Smooth muscle cell (in vitro differentiated cells): ENCODE measurements at regions not wholly inside any gene's neighbourhood (a gene's known extent, or its start where the extent isn't known, plus 50 kb on each side); places are given as distances from the start of the nearest gene placed in this dataset.
"Not testable (repeated sequence)": the region's sequence is repeated elsewhere in the genome, so short reads cannot be mapped to it uniquely, and the experiment has no call there.

Source experiments
- DNase-seq: peaks from one replicate; lab custom pipeline; 2025; ENCODE audit not compliant: unreplicated experiment; lab: John Stamatoyannopoulos, UW
- H2AFZ ChIP-seq: fragments of 200-600 bp; sonication (generic); 2 replicates; pipeline ENCODE4 v1.6.0; 2016; ENCODE audit warnings: antibody characterized with exemption, low read depth, mild to moderate bottlenecking
- H3F3A ChIP-seq: fragments of 200-600 bp; sonication (generic); 2 replicates; pipeline ENCODE4 v1.6.0; 2017; ENCODE audit warnings: antibody characterized with exemption, low read depth
- H3K27ac ChIP-seq: fragments of 200-600 bp; sonication (generic); 2 replicates; pipeline ENCODE4 v1.5.1; 2016; ENCODE audit warnings: low read depth, mild to moderate bottlenecking
- H3K27me3 ChIP-seq: fragments of 200-600 bp; sonication (generic); 2 replicates; pipeline ENCODE4 v1.6.1; 2016; ENCODE audit warnings: low read depth, mild to moderate bottlenecking
- H3K36me3 ChIP-seq: fragments of 200-600 bp; sonication (generic); 2 replicates; pipeline ENCODE4 v1.5.1; 2016; ENCODE audit warnings: low read depth
- H3K4me1 ChIP-seq: fragments of 200-600 bp; sonication (generic); 2 replicates; pipeline ENCODE4 v1.5.1; 2016; ENCODE audit warnings: low read depth
- H3K4me2 ChIP-seq: fragments of 200-600 bp; sonication (generic); 2 replicates; pipeline ENCODE4 v1.6.0; 2016; ENCODE audit warnings: mild to moderate bottlenecking
- H3K4me3 ChIP-seq: fragments of 200-600 bp; sonication (generic); 2 replicates; pipeline ENCODE4 v1.5.1; 2016; ENCODE audit warnings: mild to moderate bottlenecking
- H3K79me2 ChIP-seq: fragments of 200-600 bp; sonication (generic); 2 replicates; pipeline ENCODE4 v1.6.0; 2016; ENCODE audit warnings: low read depth, mild to moderate bottlenecking
- H3K9ac ChIP-seq: fragments of 200-600 bp; sonication (generic); 2 replicates; pipeline ENCODE4 v1.6.0; 2016; ENCODE audit warnings: low read depth
- H3K9me3 ChIP-seq: fragments of 200-600 bp; sonication (generic); replicated peaks from 2 replicates; pipeline ENCODE4 v1.5.1; 2016; ENCODE audit warnings: low read depth
- H4K20me1 ChIP-seq: fragments of 200-600 bp; sonication (generic); 2 replicates; pipeline ENCODE4 v1.6.0; 2016; ENCODE audit warnings: low read depth
- CTCF ChIP-seq: fragments of 200-600 bp; sonication (generic); IDR thresholded peaks from 2 replicates; pipeline ENCODE4 v1.5.1; 2017; ENCODE audit warnings: borderline replicate concordance, mild to moderate bottlenecking, antibody characterized with exemption; ENCODE audit not compliant: insufficient read depth, poor library complexity, severe bottlenecking
- WGBS: methylation state at CpG from one replicate; pipeline ENCODE4 v1.1.7; 2016; ENCODE audit warnings: low lambda C conversion rate; 5-methylcytosine and 5-hydroxymethylcytosine counted together

GRCh38 chr4:23413631-23414030 is 476.2 kb downstream of the PPARGC1A start:
- H3K36me3 ChIP-seq = no peaks in the 10 kb centered on the region
- H3K27ac ChIP-seq = no peak overlapping the region
- H3K27me3 ChIP-seq = no peaks in the 10 kb centered on the region
- H4K20me1 ChIP-seq = no peaks in the 10 kb centered on the region
- H3K9ac ChIP-seq = no peak overlapping the region
- 85% methylated on average over 3 of the region's 3 CpGs for WGBS
- no peaks in the 10 kb centered on the region for H3K4me1 ChIP-seq
- H3K4me2 ChIP-seq = no peak overlapping the region
- DNase-seq = no peak
- H3F3A ChIP-seq = no peaks in the 10 kb centered on the region
- no peaks in the 10 kb centered on the region for H3K9me3 ChIP-seq
- H3K79me2 ChIP-seq = no peaks in the 10 kb centered on the region
- no peak for TF ChIP-seq CTCF
- no peak overlapping the region for H3K4me3 ChIP-seq
- H2AFZ ChIP-seq = no peak overlapping the region

DNA sequence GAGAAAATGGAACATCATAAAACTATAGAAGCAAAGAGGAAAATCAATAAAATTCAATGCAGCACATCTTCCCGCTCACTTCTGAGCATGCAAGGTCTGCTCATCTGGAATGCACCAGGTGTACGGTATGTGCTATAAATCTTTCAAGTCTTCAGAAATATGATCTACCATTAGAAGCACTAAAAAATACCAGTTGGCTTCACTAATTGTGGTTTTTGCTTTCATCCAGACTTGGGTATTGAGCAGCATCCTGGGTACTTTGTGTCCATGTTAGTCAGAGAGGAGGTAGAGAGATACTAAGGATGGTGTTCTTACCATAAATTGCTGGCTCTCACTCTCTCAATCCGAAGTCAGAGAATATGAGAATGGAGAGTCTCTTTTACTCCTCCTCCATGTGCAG is 477.1 kb downstream of the PPARGC1A start:
- 87% methylated on average over 3 of the region's 3 CpGs for WGBS
- TF ChIP-seq CTCF = no peak
- H3F3A ChIP-seq = no peaks in the 10 kb centered on the region

DNA sequence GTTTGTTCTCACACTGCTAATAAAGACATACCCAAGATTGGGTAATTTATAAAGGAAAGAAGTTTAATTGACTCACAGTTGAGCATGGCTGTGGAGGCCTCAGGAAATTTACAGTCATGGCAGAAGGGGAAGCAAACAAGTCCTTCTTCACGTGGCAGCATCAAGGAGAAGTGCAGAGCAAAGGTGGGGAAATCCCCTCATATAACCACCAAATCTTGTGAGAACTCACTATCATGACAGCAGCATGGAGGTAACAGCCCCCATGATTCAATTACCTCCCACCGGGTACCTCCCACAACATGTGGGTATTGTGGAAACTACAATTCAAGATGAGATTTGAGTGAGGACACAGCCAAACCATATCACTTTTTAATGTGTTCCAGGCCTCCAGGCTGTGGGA is 480.9 kb downstream of the PPARGC1A start:
- H3K36me3 ChIP-seq, H2AFZ ChIP-seq, H4K20me1 ChIP-seq, H3K9ac ChIP-seq, H3K9me3 ChIP-seq, DNase-seq, H3K4me2 ChIP-seq, H3K27ac ChIP-seq, H3F3A ChIP-seq, H3K4me3 ChIP-seq, H3K79me2 ChIP-seq, H3K4me1 ChIP-seq, H3K27me3 ChIP-seq: not testable (repeated sequence)
- 87% methylated on average over 2 of the region's 2 CpGs for WGBS

More for the DNA sequence above, 477.1 kb downstream of the PPARGC1A start:
- no peak overlapping the region for H3K4me3 ChIP-seq
- no peak for DNase-seq
- no peak overlapping the region for H2AFZ ChIP-seq
- H3K9ac ChIP-seq = no peak overlapping the region
- no peak overlapping the region for H3K4me2 ChIP-seq
- H3K79me2 ChIP-seq = no peaks in the 10 kb centered on the region
- no peaks in the 10 kb centered on the region for H3K4me1 ChIP-seq
- H3K9me3 ChIP-seq = no peaks in the 10 kb centered on the region
- H4K20me1 ChIP-seq = no peaks in the 10 kb centered on the region
- no peaks in the 10 kb centered on the region for H3K36me3 ChIP-seq
- no peaks in the 10 kb centered on the region for H3K27me3 ChIP-seq
- H3K27ac ChIP-seq = no peak overlapping the region

- no peak overlapping the region for H3K4me3 ChIP-seq
- no peak for TF ChIP-seq CTCF
- 37% methylated on average over 3 of the region's 3 CpGs for WGBS
- H4K20me1 ChIP-seq = no peaks in the 10 kb centered on the region
- no peaks in the 10 kb centered on the region for H3K9me3 ChIP-seq
- H3K27ac ChIP-seq = no peak overlapping the region
- no peaks in the 10 kb centered on the region for H3K79me2 ChIP-seq
- no peaks in the 10 kb centered on the region for H3K36me3 ChIP-seq
- DNase-seq = no peak
- no peaks in the 10 kb centered on the region for H3K4me1 ChIP-seq
- no peak overlapping the region for H3K4me2 ChIP-seq
- no peak overlapping the region for H3K9ac ChIP-seq
- H3K27me3 ChIP-seq = no peaks in the 10 kb centered on the region
- no peak overlapping the region for H2AFZ ChIP-seq
- no peaks in the 10 kb centered on the region for H3F3A ChIP-seq
Measured at GRCh38 chr4:23401572-23401971, 488.3 kb downstream of the PPARGC1A start.
